Bronchial epithelial cell (primary cell): ENCODE measurements at regions not wholly inside any gene's neighbourhood (a gene's known extent, or its start where the extent isn't known, plus 50 kb on each side); places are given as distances from the start of the nearest gene placed in this dataset.

ENCODE experiments used
- DNase-seq: peaks from one replicate; pipeline ENCODE4 v3.0.0-alpha.2; 2010; ENCODE audit warnings: low read depth
- FAIRE-seq: peaks from 2 replicates; lab custom pipeline; 2011; peaks lifted over from hg19 to GRCh38; lab: Jason Lieb, UNC
- H3K27me3 ChIP-seq: 2 replicates; pipeline ENCODE4 v1.5.1; 2011; ENCODE audit warnings: low read length; ENCODE audit not compliant: control insufficient read depth, insufficient read depth
- H3K36me3 ChIP-seq: 2 replicates; pipeline ENCODE4 v1.5.1; 2011; ENCODE audit warnings: low read length; ENCODE audit not compliant: control insufficient read depth, insufficient read depth
- H3K4me3 ChIP-seq: 2 replicates; pipeline ENCODE4 v1.5.1; 2011; ENCODE audit warnings: mild to moderate bottlenecking, low read depth, low read length, control low read depth
- TF ChIP-seq, protein P1 (sequence below): IDR thresholded peaks from 2 replicates; pipeline ENCODE4 v1.5.1; 2011; ENCODE audit warnings: mild to moderate bottlenecking, moderate library complexity, low read length, control low read depth, inconsistent platforms; ENCODE audit not compliant: insufficient read depth, severe bottlenecking

DNA sequence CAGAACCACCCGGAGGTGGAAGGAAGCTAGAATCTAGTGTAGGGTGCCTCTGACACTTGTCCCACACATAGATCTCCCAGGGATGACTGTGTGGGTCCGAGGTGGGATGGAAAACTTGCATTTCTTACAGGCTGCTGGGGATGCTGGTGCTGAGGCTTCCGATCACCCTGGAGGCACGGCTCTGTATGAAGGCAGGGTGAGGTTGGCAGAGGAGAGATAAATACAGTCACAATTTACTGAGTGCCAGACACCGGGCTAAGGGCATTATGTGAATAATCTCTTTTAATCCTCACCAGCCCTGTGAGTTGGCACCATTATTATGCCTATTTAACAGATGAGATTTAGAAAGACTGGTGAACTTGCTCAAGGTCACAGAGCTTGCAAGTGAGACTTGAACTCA, 250.2 kb upstream of the RREB1 start:
- TF ChIP-seq, protein P1, sequence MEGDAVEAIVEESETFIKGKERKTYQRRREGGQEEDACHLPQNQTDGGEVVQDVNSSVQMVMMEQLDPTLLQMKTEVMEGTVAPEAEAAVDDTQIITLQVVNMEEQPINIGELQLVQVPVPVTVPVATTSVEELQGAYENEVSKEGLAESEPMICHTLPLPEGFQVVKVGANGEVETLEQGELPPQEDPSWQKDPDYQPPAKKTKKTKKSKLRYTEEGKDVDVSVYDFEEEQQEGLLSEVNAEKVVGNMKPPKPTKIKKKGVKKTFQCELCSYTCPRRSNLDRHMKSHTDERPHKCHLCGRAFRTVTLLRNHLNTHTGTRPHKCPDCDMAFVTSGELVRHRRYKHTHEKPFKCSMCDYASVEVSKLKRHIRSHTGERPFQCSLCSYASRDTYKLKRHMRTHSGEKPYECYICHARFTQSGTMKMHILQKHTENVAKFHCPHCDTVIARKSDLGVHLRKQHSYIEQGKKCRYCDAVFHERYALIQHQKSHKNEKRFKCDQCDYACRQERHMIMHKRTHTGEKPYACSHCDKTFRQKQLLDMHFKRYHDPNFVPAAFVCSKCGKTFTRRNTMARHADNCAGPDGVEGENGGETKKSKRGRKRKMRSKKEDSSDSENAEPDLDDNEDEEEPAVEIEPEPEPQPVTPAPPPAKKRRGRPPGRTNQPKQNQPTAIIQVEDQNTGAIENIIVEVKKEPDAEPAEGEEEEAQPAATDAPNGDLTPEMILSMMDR: no peak
- DNase-seq (no peak), FAIRE-seq (no peak)
- Histone ChIP-seq H3K4me3 (no peak overlapping the region), H3K27me3 (no peaks in the 10 kb centered on the region), H3K36me3 (no peaks in the 10 kb centered on the region)

DNA sequence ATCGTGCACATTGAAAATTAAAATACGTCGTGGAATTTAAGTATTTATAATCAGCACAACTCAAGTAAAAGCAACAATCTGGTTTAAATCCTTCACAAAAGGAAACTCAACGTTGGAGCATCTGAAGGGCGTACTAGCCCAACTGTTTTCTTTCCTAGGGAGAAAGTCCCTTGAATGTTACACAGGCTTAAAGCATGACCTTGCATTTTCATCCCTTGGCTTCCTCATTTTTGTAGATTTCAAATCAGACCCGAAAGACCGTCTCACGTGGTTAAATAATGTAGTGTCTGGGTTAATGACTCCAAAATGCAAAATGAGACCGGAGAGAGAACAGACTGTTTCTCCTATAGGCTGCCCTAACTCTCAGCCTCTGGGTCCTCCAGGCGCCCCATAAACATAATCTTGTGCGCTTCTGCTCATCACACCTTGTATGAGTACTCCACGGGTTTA, 249.2 kb upstream of the RREB1 start:
- DNase-seq (no peak), FAIRE-seq (no peak)
- Histone ChIP-seq H3K27me3 (no peaks in the 10 kb centered on the region), H3K4me3 (no peak overlapping the region), H3K36me3 (no peaks in the 10 kb centered on the region)
- TF ChIP-seq, protein P1: no peak

DNA sequence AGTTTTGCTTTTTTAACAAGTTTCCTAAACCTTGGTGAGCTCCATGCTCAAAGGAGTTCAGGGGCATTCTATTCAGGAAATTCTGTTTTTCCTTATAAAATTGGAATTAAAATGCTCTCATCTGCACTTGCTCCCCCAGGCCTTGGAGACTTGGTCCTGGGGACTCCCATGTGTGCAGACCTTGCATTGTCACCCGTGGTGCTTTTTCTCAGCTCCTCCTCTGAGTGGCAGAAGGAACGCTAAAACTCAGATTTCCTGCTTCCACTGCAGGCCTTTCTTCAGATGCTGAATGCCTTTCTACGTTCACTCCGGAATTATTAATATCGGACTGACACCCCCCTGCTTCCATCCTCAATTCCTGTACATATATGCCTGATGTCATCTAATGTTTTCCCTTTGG, 248.7 kb upstream of the RREB1 start:
- FAIRE-seq: no peak

DNA sequence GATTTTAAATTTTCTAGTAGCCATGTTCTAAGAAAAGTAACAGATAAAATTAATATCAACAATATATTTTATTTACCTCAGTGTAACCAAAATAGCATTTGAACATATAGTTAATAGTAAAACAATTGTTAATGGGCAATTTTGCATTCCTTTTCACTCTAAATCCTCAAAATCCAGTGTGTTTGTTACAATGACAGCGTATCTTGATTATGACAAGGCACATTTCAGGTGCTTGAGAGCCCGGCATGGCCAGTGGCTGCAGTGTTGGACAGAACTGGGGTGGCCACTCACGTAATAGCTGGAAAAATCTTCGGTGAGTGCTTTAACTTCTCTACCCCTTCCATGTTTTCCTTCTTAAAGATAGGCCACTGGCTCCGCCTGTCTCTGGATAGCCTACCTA, 248.0 kb upstream of the RREB1 start:
- TF ChIP-seq, protein P1: no peak
- Histone ChIP-seq H3K4me3 (no peak overlapping the region), H3K27me3 (no peaks in the 10 kb centered on the region), H3K36me3 (no peaks in the 10 kb centered on the region)
- FAIRE-seq: no peak
- no peak for DNase-seq

More for the DNA sequence above, 248.7 kb upstream of the RREB1 start:
- Histone ChIP-seq H3K27me3 (no peaks in the 10 kb centered on the region), H3K4me3 (no peak overlapping the region), H3K36me3 (no peaks in the 10 kb centered on the region)
- no peak for DNase-seq
- TF ChIP-seq, protein P1: no peak

DNA sequence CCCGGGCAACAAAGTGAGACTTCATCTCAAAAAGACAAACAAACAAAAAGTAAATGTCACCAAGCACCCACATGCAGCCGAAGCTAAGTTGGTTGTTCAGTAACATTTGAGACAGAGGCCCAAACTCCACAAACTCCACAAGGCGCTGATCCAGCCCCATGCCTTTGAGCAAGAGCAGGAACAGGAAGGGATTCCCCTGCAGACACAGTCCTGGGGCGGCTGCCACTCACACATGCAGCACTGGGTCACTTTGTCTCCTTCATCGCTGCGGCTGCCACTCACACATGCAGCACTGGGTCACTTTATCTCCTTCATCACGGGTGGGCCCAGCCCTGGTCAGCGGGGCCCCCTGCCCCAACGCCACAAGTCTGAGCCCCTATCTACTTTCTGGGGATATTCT, 246.9 kb upstream of the RREB1 start:
- Histone ChIP-seq H3K4me3 (no peak overlapping the region), H3K36me3 (no peaks in the 10 kb centered on the region), H3K27me3 (no peaks in the 10 kb centered on the region)
- FAIRE-seq: no peak
- DNase-seq: no peak
- TF ChIP-seq, protein P1: no peak

DNA sequence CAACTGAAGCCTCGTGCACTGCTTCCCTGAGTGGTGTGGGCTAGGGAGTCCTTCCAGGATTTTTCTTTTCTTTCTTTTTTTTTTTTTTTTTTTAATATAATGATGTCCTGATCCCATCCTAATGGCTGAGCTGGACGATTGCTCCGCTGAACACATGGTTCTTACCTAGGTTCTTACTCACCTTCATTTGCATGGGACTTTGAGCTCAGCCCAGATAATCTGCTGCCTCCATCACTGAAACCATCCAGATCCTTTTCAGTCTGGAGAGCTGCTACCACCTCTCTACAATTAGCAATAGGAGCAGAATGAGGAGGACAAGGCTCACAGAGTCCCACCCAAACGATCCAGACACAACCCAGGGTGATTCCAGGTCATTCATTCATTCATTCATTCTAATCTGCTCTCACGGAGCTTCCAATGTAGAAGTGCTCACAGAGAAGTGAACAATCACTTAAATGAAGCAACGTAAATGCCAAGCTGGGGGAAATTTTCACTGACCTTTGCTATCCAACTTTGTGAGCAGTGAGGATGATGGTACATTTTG, 246.3 kb upstream of the RREB1 start:
- H3K36me3 ChIP-seq: no peaks in the 10 kb centered on the region
- H3K4me3 ChIP-seq: no peak overlapping the region
- FAIRE-seq (no peak), DNase-seq (no peak)
- no peaks in the 10 kb centered on the region for H3K27me3 ChIP-seq
- TF ChIP-seq, protein P1: no peak
